ENCODE measurements at regions not wholly inside any gene's neighbourhood (a gene's known extent, or its start where the extent isn't known, plus 50 kb on each side); places are given as distances from the start of the nearest gene placed in this dataset.

DNA sequence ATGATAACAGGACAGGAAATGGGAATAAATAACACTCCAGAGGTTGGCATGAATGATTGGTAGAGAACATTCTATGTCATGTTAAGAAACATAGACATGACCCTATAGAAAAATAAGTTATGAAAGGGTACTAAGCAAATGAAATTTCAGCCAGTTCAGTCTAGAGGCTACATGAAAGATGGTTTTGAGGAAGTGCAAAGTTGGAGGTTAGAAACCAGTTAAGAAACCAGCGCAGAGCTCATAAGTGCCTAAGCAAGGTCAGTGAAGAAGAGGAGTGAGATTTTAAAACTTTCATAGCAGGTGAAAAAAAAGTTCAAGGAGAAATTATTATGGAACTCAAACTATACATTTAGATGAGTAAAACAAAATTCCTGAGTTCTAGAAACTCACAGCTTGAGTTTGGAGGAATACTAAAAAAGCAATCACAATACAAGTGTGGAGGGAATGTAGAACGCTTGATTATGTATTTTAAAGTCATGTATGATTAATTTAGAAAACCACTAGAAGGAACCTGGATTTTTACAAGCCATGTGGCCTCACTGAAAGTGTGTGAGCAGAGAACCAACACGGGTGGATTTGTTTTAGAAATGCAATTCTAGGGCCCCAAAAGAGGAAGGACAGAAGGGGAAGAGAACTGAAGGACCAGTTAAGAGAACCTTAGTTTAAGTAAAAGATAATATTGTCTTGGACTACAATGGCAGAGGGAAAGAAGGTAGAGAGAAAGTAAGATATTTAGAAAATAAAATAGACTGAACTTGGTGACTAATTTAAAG lies 162.4 kb downstream of the PCDH20 start:
- TF ChIP-seq, protein P1, sequence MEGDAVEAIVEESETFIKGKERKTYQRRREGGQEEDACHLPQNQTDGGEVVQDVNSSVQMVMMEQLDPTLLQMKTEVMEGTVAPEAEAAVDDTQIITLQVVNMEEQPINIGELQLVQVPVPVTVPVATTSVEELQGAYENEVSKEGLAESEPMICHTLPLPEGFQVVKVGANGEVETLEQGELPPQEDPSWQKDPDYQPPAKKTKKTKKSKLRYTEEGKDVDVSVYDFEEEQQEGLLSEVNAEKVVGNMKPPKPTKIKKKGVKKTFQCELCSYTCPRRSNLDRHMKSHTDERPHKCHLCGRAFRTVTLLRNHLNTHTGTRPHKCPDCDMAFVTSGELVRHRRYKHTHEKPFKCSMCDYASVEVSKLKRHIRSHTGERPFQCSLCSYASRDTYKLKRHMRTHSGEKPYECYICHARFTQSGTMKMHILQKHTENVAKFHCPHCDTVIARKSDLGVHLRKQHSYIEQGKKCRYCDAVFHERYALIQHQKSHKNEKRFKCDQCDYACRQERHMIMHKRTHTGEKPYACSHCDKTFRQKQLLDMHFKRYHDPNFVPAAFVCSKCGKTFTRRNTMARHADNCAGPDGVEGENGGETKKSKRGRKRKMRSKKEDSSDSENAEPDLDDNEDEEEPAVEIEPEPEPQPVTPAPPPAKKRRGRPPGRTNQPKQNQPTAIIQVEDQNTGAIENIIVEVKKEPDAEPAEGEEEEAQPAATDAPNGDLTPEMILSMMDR (conservative IDR thresholded peaks at IDR 0.05 in 1 of 2, IDR thresholded peaks at IDR 0.05 in 1 of 2; ENCODE audit: extremely low read depth in 1 of 2, insufficient read depth in 1 of 2, low read depth in 1 of 2, low read length in 2 of 2): no peak
- TF ChIP-seq EZH2 (IDR thresholded peaks at IDR 0.05; ENCODE audit: borderline replicate concordance, low read length): no peak

Data from mammary epithelial cell (primary cell).